ENCODE measurements at regions not wholly inside any gene's neighbourhood (a gene's known extent, or its start where the extent isn't known, plus 50 kb on each side); places are given as distances from the start of the nearest gene placed in this dataset.
"Not testable (repeated sequence)": the region's sequence is repeated elsewhere in the genome, so short reads cannot be mapped to it uniquely, and the experiment has no call there.

- no peak for DNase-seq (ENCODE audit: extremely low read depth, low read depth)
Observed at GRCh38 chr11:21625982-21626381, 566.9 kb upstream of the ANO5 start.

GRCh38 chr11:21628641-21629040 lies 564.2 kb upstream of the ANO5 start:
- DNase-seq (ENCODE audit: extremely low read depth, low read depth): no peak

- no peak for DNase-seq (ENCODE audit: extremely low read depth, low read depth)
Observed at GRCh38 chr11:21630934-21631478, 561.9 kb upstream of the ANO5 start.

GRCh38 chr11:21631991-21632390 lies 560.9 kb upstream of the ANO5 start:
- DNase-seq (ENCODE audit: extremely low read depth, low read depth): no peak

- DNase-seq (ENCODE audit: extremely low read depth, low read depth): no peak
Observed at GRCh38 chr11:21634491-21634890, 558.4 kb upstream of the ANO5 start.

GRCh38 chr11:21634956-21635355 lies 557.9 kb upstream of the ANO5 start:
- DNase-seq (ENCODE audit: extremely low read depth, low read depth): no peak

- no peak for DNase-seq (ENCODE audit: extremely low read depth, low read depth)
Observed at GRCh38 chr11:21635394-21636145, 557.3 kb upstream of the ANO5 start.

- no peak for DNase-seq (ENCODE audit: extremely low read depth, low read depth)
Observed at GRCh38 chr11:21636561-21636960, 556.3 kb upstream of the ANO5 start.

GRCh38 chr11:21640491-21640890 lies 552.4 kb upstream of the ANO5 start:
- no peak for DNase-seq (ENCODE audit: extremely low read depth, low read depth)

- no peak for DNase-seq (ENCODE audit: extremely low read depth, low read depth)
Observed at GRCh38 chr11:21641869-21642268, 551.0 kb upstream of the ANO5 start.

- DNase-seq (ENCODE audit: extremely low read depth, low read depth): no peak
Observed at GRCh38 chr11:21646351-21646750, 546.5 kb upstream of the ANO5 start.

GRCh38 chr11:21650961-21651360 lies 541.9 kb upstream of the ANO5 start:
- no peak for DNase-seq (ENCODE audit: extremely low read depth, low read depth)

- no peak for DNase-seq (ENCODE audit: extremely low read depth, low read depth)
Observed at GRCh38 chr11:21653951-21654421, 538.9 kb upstream of the ANO5 start.

GRCh38 chr11:21656065-21656464 lies 536.8 kb upstream of the ANO5 start:
- no peak for DNase-seq (ENCODE audit: extremely low read depth, low read depth)

GRCh38 chr11:21658654-21659193 lies 534.2 kb upstream of the ANO5 start:
- no peak for DNase-seq (ENCODE audit: extremely low read depth, low read depth)

GRCh38 chr11:21659377-21659776 lies 533.5 kb upstream of the ANO5 start:
- not testable (repeated sequence) for DNase-seq (ENCODE audit: extremely low read depth, low read depth)

- DNase-seq (ENCODE audit: extremely low read depth, low read depth): no peak
Observed at GRCh38 chr11:21659961-21660360, 532.9 kb upstream of the ANO5 start.

GRCh38 chr11:21675049-21675616 lies 517.8 kb upstream of the ANO5 start:
- DNase-seq (ENCODE audit: extremely low read depth, low read depth): no peak

GRCh38 chr11:21687643-21688042 lies 505.2 kb upstream of the ANO5 start:
- DNase-seq (ENCODE audit: extremely low read depth, low read depth): no peak

GRCh38 chr11:21704539-21704938 lies 488.3 kb upstream of the ANO5 start:
- DNase-seq (ENCODE audit: extremely low read depth, low read depth): no peak

- no peak for DNase-seq (ENCODE audit: extremely low read depth, low read depth)
Observed at GRCh38 chr11:21707116-21707739, 485.7 kb upstream of the ANO5 start.
